PFSK-1 (cell line): ENCODE measurements at regions not wholly inside any gene's neighbourhood (a gene's known extent, or its start where the extent isn't known, plus 50 kb on each side); places are given as distances from the start of the nearest gene placed in this dataset.

Source experiments
- FOXP2 ChIP-seq: optimal IDR thresholded peaks from 2 replicates; pipeline ENCODE3; 2011; ENCODE audit warnings: borderline replicate concordance, control low read depth, inconsistent platforms; ENCODE audit not compliant: insufficient read depth; ENCODE audit errors: extremely low read length, extremely low read depth
- POLR2AphosphoS5 ChIP-seq: IDR thresholded peaks from 2 replicates; pipeline ENCODE4 v1.6.1; 2012; ENCODE audit warnings: low read depth, mild to moderate bottlenecking, control low read depth, low read length, moderate library complexity
- REST ChIP-seq, 2 experiments: IDR thresholded peaks; 2 replicates each; pipeline versions ENCODE4 v1.6.1 to v1.8.0; 2011 to 2012; ENCODE audit warnings: low read depth in 2 of 2, low read length in 2 of 2, control low read depth in 1 of 2, inconsistent platforms in 1 of 2, mild to moderate bottlenecking in 1 of 2, moderate library complexity in 1 of 2; ENCODE audit not compliant: insufficient read depth in 1 of 2
- SIN3A ChIP-seq: IDR thresholded peaks from 2 replicates; pipeline ENCODE4 v1.6.1; 2012; ENCODE audit warnings: mild to moderate bottlenecking, low read length, moderate library complexity, borderline replicate concordance; ENCODE audit not compliant: insufficient read depth
- TAF1 ChIP-seq: IDR thresholded peaks from 2 replicates; pipeline ENCODE4 v1.6.1; 2012; ENCODE audit warnings: low read length, control low read depth, borderline replicate concordance; ENCODE audit not compliant: insufficient read depth

DNA sequence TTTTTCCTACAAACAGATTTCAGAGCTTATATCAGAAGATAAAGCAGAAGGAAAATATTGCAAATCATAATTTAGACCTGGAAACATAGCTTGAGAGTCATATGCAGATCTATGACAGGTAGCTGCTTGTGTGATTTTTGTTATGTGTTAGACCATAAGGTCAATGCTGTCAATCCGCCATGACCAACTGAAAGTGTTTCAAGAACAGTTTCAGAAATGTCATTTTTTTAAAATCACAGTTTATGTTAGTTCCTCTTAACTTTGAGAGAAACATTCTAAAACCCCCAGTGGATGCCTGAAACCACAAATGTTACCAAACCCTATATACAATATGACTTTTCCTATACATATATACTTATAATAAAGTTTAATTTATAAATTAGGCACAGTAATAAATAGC lies 391.3 kb upstream of the FAM241A start:
- no peak for TF ChIP-seq POLR2AphosphoS5
- no peak for TF ChIP-seq REST (IDR thresholded peaks at IDR 0.05; ENCODE audit: insufficient read depth in 1 of 2, low read depth in 2 of 2, low read length in 2 of 2)
- TF ChIP-seq SIN3A = no peak
- no peak for TF ChIP-seq FOXP2
- TF ChIP-seq TAF1 = no peak

GRCh38 chr4:111755571-111755970 lies 389.7 kb upstream of the FAM241A start:
- TF ChIP-seq POLR2AphosphoS5 = no peak
- TF ChIP-seq SIN3A = no peak
- no peak for TF ChIP-seq TAF1
- no peak for TF ChIP-seq FOXP2
- TF ChIP-seq REST (IDR thresholded peaks at IDR 0.05; ENCODE audit: insufficient read depth in 1 of 2, low read depth in 2 of 2, low read length in 2 of 2) = no peak

GRCh38 chr4:111761531-111761930 lies 383.7 kb upstream of the FAM241A start:
- TF ChIP-seq POLR2AphosphoS5 = no peak
- TF ChIP-seq REST (IDR thresholded peaks at IDR 0.05; ENCODE audit: insufficient read depth in 1 of 2, low read depth in 2 of 2, low read length in 2 of 2) = no peak
- TF ChIP-seq SIN3A = no peak
- TF ChIP-seq FOXP2 = no peak

GRCh38 chr4:111770514-111770913 lies 374.7 kb upstream of the FAM241A start:
- no peak for TF ChIP-seq REST (IDR thresholded peaks at IDR 0.05; ENCODE audit: insufficient read depth in 1 of 2, low read depth in 2 of 2, low read length in 2 of 2)
- TF ChIP-seq FOXP2 = no peak
- no peak for TF ChIP-seq SIN3A
- TF ChIP-seq POLR2AphosphoS5 = no peak
- no peak for TF ChIP-seq TAF1

DNA sequence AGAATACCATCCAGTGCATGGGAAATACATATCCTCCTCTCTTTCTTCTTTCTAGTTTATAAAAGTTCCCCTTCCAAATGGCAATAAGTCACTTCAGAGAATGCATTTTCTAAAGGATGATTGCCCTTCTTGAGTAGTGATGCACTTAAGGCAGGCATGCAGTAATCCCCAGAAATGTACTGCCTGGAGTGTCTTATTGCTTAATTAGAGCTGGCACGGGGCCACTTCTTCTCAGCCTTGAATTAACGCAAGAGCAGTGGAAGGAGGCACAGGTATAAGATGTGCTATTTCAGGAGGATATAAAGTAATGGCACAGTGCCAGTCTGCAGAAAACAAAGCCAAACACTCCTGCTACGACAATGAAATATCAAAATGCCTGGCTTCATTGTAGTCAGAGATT lies 371.4 kb upstream of the FAM241A start:
- no peak for TF ChIP-seq POLR2AphosphoS5
- no peak for TF ChIP-seq TAF1
- TF ChIP-seq SIN3A = no peak
- TF ChIP-seq REST (IDR thresholded peaks at IDR 0.05; ENCODE audit: insufficient read depth in 1 of 2, low read depth in 2 of 2, low read length in 2 of 2) = no peak
- TF ChIP-seq FOXP2 = no peak
